HT-29 (cell line): ENCODE measurements at regions not wholly inside any gene's neighbourhood (a gene's known extent, or its start where the extent isn't known, plus 50 kb on each side); places are given as distances from the start of the nearest gene placed in this dataset.

ENCODE experiments used
- DNase-seq: peaks from one replicate; pipeline ENCODE4 v3.0.0-alpha.2; 2015; ENCODE audit warnings: low spot score

GRCh38 chr14:101477648-101478047 lies 83.6 kb upstream of the DIO3 start:
- no peak for DNase-seq

DNA sequence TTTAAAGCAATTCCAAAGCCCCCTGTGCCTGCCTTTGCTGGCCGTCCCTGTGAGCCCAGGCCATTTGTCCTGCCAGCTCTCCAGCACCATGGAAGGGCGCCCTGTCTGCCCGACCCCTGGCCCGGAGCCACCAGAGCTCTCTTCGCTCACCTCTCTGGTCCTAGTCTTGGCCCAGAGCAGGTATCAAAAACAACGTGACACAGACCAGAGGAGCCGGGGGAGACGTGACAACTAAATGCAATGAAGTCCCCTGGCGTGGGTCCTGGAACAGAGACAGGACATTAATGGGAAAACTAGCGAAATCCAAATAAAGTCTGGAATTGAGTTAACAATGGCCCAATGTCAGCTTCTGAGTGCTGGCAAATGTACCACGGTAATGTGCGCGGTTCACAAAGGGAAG lies 83.2 kb upstream of the DIO3 start:
- no peak for DNase-seq

DNA sequence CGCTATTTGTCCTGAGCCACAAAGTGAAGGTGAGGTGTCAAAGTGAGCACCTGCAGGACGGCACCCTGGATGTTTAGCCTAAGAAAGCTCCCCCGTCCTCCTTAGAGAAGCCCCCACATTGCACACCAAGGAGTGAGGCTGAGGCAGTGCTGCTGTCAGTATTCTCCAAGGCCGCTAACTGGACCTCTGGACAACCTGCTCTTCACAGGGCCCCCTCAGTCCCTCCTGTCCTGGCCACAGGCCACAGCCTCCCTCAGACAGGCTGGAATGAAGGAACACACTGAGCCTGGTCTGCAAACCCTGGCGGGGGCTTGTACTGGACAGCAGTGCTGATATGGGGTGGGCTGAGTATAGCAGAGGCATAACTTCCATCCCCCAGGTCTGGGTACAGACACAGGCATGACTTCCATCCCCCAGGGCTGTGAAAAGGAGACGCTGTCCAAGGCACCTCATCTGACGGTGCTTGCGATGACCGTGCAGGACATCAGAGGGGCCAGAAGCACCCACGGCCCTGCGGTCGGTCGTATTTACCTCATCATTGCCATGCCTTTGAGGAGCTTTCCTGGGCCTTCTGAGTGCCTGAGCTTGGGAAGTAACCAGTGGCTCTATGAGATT lies 82.4 kb upstream of the DIO3 start:
- no peak for DNase-seq

DNA sequence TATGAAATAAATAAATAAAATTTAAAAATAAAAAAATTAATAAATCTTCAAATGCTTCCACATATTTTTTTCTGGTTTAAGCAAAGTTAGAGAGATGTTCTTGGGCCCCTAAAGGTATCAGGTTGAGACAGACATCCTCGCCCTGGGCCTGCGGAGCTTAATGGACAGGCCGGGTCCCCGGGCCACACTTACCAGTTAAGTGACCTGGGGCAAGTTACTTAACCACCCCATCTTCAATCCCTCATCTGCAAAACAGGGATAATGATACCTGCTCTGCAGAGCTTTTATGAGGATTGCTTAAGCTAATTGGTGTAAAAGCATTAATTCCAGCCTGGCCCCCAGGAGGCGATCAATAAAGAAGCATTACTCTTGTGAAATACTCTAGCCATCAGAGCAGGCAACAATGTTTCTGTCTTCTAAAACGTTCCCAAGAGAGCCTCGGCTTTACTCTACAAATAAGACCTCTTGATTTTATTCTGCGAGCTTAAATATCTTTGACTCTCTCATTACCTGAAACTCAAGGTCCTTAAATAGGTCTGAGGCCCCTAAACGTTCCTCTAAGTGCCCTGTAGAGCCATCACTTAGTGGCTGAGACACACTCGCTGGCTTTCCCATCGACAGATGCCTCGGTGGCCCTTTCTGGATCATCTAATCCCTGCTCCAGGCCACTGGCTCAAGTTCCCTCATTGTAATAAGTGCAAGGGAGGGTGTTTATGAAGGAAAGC lies 81.1 kb upstream of the DIO3 start:
- DNase-seq = no peak

- no peak for DNase-seq
These were observed 80.4 kb upstream of the DIO3 start for GRCh38 chr14:101480747-101481530.

- no peak for DNase-seq
These were observed 79.7 kb upstream of the DIO3 start for GRCh38 chr14:101481557-101481956.

- DNase-seq = no peak
These were observed 79.2 kb upstream of the DIO3 start for GRCh38 chr14:101482066-101482465.

- no peak for DNase-seq
These were observed 77.5 kb upstream of the DIO3 start for GRCh38 chr14:101483829-101484228.

GRCh38 chr14:101489092-101489760 lies 72.1 kb upstream of the DIO3 start:
- no peak for DNase-seq

DNA sequence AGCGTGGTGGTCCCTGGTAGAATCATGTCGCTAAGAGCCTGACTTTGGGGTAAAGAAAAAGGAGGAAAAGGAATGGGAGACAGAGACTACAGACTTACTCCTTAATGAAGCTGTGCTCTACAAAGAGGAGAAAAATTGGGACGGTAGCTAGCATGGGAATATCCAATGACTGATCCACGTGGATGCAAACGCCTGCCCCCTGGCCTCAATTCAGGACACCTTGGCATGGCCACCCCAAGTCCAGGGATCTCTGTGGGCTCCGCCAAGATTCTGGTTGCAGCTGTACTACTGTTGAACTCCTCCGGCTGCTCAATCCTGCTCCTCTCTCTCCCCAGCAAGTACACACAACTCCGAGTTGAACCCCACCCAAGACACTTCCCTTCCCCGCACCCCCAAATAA lies 70.5 kb upstream of the DIO3 start:
- no peak for DNase-seq

- no peak for DNase-seq
These were observed 69.5 kb upstream of the DIO3 start for GRCh38 chr14:101491841-101492240.

DNA sequence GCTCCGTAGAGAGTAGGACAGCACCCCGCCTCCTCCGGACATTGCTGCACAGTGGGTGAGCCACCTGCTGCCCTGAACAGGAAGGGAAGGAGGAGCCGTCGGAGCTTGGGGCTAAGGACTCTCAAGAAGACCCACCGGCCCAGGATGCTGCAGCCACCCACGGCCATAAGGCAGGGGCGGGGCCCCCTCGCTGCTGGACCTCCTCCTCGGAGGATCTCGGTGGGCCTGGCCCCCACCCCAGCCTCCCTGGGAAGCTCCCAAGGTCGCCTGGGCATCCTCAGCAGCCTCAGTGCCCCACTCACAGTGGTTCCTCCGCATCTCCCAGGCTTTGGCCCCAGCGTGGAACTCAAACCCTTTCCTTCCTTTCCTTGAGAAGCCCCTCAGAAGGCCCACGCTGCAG lies 68.6 kb upstream of the DIO3 start:
- no peak for DNase-seq

GRCh38 chr14:101494826-101495225 lies 66.5 kb upstream of the DIO3 start:
- DNase-seq = no peak

- DNase-seq = no peak
These were observed 66.0 kb upstream of the DIO3 start for GRCh38 chr14:101495284-101495683.

GRCh38 chr14:101495827-101496775 lies 65.2 kb upstream of the DIO3 start:
- DNase-seq = no peak

DNA sequence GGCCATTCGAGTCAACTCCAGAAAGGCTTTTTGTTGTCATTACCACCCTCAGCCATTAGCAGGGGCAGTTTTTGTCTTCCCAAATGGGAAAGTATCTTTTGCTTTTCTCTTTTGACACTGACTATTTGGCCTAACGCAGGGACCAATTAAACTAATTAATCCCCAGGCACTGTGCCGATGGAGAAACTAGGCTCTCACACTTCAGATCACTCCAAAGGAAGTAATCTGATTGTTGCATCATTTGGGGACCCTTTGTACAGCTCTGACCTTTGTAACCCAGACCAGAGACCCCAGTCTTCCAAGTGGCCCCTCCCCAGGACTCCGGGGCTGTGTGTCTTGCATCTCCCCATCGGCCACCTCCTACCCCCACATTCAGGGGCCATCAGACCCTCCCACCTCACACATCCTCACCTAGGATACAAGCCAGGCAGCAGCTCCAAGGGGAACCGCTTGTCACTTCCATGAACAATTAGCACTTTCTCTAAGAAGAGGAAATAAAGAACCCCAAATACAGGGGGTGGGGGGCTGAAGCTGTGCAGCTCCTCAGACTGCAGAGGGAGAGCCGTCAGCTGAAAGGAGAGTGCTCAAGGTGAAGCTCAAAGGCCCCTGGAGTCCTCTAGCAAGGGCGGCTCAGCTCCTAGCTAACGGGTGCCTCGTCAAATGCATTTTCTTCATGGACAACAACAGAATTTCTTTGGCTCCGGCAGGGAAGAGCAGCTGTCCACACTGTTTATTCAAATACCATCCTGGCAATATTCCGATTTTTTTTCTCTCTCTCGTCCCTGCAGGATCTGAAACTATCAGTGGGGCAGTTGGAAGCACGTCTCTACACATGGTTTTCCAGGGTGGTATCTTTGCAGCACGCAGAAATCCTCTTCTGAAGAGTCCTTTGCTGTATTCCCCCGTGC lies 64.3 kb upstream of the DIO3 start:
- DNase-seq = no peak

DNA sequence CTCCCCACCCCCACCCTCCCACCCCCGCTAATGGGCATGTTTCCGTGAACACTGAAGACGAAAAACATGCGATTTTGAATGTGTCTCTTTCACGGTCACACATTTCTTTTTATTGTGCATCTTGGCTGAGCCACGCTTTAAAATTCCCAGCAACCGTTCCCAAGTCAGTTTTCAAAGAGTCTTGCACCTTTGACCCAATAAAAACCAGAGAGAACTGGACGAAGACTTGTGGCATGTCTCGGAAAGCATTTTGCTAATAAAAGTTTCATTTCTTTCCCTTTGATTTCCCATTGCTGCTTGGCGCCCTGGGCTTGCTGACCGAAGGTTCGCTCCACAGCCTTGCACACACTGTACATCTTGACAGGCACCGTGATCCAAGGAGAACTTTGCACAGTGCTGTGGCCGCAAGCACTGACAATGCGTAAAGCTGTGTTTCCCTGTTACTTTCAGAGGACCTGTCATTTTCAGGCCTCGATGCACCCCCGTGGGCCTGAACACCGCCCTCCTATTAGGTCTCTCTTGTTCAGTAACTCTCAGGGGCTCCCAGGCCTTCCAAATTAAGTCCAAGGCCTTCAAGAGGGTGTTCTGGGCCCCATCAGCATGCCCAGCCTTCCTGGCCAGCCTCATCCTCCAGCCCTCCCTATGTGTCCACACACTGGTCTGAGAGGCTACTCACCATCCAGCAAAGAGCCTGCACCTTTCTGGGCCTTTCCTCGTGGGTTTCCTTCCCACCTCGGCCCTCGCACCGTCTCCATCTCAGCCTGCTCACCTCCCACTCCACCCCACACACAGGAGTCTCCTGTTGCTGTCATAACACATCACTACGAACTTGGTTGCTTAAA lies 63.4 kb upstream of the DIO3 start:
- no peak for DNase-seq

GRCh38 chr14:101498526-101498860 lies 62.8 kb upstream of the DIO3 start:
- DNase-seq = no peak

DNA sequence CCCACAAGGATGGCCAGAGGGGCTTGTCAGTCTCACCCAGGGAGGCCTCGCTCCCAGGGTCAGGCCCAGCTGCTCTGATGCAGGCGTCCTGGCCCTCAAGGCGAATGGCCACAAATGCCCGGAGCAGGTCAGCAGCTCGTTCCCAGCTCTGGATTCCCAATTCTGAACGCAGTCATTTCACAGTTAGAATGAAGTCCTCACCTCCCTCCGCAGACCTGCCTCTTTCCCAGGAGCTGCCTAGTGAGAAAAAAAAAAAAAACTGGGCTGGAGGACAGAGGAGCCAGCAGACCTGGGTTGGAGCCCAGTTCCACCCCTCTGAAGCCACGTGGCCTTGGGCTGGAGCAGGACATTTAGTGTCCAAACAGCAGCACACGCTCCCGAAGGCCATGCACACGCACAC lies 62.2 kb upstream of the DIO3 start:
- no peak for DNase-seq
